HG03060 (cell line): ENCODE measurements at regions not wholly inside any gene's neighbourhood (a gene's known extent, or its start where the extent isn't known, plus 50 kb on each side); places are given as distances from the start of the nearest gene placed in this dataset.
"Not testable (repeated sequence)": the region's sequence is repeated elsewhere in the genome, so short reads cannot be mapped to it uniquely, and the experiment has no call there.

Source experiments
- ATAC-seq: cut with Tn5 transposase; IDR thresholded peaks from one replicate; pipeline ENCODE4 v1.9.1; 2021; ENCODE audit warnings: low read depth, moderate number of reproducible peaks; ENCODE audit not compliant: unreplicated experiment

DNA sequence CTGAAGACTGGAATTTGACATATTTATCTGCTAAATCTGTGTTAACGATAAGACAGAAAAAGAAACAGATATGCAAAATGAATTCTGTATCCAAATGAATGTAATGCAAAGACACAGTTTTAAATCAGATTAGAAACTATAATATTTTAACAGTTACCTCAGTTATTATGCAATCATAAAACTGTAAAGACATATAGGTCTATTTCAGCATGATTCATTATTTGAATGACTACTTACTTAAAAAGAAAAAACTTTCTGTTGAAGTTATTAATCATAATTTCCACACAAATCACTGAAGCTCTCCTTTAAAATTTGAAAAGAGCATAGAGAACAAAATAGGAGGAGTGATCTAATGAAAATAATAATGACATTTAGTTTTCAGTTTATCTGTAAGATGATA is 742.6 kb downstream of the FSCB start:
- ATAC-seq: no peak

DNA sequence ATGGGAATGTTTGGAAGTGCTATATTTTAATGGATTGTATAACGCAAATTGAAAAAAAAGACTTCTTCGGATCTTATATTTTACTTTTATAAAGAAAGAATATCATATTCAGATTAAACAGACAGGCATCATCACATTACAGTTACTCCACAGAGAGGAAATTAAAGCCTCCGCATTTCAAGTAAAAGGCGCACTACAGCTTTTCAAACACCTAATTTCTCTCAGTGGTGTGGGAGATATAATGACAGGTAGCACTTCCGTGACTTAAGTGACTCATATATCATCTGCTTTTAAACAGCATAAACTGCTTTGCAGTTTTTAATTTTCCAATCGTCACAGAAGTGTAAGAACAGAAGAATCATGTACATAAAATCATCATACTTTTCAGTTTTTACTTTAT is 751.4 kb downstream of the FSCB start:
- no peak for ATAC-seq

DNA sequence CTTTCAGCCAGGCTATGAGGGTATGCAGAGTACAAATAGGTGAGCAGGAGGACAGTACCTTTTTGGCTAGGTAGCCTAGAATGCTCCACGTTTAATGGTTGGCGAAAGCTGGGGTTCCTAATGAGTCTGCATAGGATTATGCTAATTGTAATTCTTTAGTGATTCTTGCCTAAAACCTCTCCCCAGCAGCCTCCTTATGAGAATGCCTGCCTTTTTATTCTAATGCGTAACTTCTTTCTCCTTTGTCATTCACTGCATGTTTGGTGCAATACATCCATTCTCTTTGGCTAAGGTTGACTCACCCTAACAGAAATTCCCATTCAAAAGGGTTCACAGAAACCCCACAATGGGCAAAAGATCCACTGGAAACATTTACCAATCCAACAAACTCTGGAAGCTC is 752.2 kb downstream of the FSCB start:
- no peak for ATAC-seq

DNA sequence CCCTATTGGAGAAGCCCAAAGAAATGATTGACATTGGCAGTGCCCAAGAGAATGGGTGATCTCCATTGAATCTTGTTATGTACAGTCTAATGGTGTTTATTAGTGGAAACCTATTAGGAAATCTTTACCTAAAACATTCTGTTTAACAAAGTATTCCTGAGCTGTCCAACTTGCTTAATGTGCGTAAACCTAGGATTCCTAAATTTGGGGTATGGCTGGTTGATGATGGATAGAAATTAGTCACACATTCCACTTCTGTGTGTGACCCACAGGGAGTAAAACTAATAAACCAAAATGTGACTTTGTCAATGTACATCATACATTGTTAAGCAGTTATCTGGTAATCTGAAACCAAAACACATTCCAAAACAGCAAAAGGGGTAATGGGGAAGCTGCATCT is 761.3 kb downstream of the FSCB start:
- no peak for ATAC-seq

DNA sequence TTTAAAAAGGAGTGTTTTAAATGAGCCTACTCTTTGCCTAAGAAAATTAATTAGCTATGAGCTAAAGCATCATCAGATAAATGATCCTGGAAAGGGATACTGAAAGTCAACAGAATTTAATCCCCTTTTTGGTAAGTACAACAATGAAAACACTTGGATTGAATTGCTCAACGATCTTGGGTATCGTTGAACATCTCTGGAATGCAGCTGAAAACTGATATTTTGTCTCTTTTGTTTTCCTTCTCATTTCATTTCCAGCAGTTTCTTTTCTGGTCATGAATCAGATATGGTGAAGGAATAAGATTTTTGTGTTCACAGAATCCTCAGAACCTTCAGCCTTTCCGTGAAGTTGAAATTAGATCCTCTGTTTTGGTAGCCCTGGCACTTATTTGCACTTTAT is 771.2 kb downstream of the FSCB start:
- no peak for ATAC-seq

DNA sequence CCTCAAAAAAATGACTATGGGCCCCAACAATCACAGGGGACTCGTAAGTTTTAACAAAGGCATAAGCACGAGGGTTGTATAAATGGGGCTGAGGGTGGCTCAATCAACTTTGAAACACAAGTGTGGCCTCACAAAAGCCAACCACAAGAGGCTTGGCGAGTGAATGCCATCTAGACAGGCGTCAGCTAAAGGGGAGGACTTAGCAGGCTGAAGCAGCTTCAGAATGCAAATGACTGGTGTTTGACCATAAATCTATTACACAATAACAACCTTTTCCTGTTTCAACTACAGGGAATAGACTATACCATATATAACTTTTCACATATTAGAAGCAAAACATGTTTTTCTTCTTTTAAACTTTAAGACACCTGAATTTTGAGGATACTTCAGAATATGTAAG is 777.9 kb downstream of the FSCB start:
- no peak for ATAC-seq

DNA sequence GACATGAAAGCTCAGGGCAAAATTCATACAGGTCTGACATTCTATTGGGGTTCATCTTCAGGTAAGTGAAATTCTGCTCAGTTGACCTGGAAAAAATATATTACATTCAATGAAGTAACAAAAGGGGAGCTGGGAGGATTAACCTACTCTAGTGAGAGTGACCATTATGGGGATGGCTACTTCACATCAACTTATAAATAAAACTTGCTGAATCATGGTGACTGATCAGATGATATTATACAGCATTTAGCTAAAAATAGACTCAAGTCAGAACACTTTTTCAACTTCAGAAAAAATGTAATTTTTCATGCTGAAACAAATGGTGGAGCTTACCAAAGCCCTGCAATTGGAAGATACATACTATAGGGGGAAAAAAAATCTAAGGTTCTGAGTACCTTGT is 800.2 kb downstream of the FSCB start:
- no peak for ATAC-seq

DNA sequence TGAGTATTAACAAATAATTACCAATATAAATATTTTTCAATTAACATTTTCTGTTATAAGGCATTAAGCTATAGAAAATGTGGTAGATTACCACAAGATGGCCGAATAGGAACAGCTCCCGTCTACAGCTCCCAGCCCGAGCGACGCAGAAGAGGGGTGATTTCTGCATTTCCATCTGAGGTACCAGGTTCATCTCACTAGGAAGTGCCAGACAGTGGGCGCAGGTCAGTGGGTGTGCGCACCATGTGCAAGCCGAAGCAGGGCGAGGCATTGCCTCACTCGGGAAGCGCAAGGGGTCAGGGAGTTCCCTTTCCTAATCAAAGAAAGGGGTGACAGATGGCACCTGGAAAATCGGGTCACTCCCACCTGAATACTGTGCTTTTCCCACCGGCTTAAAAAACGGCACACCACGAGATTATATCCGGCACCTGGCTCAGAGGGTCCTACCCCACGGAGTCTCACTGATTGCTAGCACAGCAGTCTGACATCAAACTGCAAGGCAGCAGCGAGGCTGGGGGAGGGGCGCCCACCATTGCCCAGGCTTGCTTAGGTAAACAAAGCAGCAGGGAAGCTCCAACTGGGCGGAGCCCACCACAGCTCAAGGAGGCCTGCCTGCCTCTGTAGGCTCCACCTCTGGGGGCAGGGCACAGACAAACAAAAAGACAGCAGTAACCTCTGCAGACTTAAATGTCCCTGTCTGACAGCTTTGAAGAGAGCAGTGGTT is 808.4 kb downstream of the FSCB start:
- not testable (repeated sequence) for ATAC-seq

DNA sequence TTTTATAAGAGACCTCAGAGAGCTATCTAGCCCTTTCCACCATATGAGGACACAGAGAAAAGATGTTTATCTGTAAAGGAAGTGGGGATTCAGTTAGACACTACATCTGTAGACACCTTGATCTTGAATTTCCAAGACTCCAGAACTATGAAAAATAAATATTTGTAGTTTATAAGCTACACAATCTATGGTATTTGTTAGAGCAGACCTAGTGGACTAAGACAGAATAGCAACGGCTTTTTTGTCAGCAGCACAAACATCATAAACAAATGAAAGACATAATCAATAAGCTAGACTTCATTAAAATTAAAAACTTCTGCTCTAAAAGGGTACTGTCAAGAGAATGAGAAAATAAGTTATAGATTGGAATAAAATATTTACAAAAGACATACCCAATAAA is 810.1 kb downstream of the FSCB start:
- ATAC-seq: no peak

DNA sequence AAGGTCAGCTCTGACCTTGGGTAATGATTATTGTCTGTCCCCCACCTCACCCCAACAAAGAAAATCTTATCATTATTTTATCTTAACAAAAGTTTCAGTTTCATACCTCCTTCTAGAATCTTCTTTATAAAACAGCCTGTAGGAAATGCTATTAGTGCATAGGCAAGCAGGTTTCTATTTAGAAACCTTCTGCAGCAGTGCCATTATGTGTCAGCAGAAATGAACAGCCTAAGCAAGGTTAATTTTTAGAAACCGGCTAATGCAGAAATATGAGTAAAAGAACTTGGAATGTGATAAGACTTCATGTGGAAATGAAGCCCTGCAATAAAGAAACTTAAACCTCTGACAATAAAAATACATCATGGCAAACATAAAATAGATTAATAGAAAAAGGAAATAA is 814.4 kb downstream of the FSCB start:
- ATAC-seq: no peak

DNA sequence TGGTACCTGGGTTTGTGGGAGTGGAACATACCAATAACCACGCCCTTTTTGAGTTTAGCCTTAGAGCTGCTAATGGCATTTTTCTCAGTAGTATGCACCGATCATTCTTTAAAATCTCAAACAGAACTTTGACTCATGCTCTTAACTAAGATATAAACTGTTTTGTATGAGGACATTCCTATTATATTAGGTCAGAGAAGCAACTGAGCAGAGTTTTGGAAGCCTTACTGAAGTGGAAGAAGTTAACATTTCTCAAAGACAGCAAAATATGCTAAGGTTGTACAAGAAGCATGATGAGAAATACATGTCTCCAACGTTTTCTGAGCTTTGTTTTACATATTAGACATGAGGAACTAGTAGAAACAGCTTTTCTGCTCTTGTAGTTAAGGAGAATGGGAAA is 819.2 kb downstream of the FSCB start:
- no peak for ATAC-seq

DNA sequence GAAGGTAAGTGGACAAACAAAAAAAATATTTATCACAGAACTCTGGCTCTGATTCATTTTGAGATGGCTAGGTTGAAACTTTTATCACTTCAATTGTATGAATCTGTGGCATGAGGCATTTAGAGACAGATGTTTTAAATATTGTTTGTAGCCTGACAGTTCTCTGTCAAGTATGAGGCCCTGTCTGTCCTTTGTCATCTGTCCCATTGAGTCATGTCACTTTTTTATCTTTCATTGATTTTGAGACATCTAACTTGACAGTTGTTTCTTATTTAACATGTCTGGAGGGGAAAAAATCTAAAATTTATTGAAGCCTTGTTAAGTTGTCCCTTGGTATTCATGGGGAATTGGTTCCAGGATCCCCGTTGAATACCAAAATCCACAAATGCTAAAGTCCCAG is 829.5 kb downstream of the FSCB start:
- ATAC-seq: no peak

DNA sequence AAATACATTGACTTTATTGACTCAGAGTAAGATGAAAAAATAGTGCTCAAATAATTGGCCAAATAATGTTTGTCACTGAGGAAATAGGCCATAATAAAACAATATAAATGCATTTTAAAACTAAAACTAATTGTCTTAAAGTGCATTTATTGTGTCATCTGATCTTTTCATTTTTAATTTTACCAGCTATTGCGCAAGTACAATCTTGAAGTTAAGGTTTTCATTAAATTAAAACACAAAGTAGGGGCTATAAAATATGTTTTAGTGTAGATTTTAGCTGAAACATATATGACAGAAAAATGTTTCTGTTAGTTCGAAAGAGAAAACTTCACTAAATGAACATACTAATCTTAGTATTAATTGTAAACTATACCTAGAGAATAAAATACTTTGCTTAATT is 832.8 kb downstream of the FSCB start:
- ATAC-seq: no peak

DNA sequence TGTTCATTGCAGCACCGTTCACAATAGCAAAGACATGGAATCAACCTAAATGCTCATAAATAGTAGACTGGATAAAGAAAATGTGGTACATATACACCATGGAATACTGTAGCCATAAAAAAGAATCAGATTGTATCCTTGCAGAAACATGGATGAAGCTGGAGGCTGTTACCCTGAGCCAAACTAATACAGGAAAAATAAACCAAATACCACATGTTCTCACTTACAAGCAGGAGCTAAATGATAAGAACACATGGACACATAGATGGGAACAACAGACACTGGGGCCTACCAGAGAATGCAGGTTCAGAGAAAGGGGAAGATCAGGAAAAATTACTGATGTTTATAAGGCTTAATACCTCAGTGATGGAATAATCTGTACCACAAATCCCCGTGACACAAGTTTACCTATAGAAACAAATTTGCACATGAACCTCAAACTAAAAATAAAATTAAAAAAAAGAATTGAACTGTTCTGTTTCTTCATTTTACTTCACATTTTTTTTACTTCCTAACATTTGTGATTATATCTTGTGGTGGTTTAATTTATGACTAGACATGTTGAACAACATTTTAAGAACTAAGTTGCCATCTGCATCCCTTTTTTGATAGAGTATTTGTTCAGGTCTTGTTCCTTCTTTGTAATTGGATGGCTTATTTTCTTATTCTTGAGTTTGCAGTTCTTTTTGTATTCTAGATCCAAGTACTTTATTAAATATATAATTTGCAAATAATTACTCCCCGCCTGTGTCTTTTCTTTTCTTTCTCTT is 835.2 kb downstream of the FSCB start:
- ATAC-seq: no peak

DNA sequence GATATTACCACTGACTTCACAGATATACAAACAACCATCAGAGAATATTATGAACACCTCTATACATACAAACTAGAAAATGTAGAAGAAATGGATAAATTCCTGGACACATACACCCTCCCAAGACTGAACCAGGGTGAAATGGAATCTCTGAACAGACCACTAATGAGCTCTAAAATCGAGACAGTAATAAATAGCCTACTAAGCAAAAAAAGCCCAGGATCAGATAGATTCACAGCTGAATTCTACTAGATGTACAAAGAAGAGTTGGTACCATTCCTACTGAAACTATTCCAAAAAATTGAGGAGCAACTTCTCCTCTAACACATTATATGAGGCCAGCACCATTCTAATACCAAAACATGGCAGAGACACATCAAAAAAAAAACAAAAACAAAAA is 837.7 kb downstream of the FSCB start:
- no peak for ATAC-seq

DNA sequence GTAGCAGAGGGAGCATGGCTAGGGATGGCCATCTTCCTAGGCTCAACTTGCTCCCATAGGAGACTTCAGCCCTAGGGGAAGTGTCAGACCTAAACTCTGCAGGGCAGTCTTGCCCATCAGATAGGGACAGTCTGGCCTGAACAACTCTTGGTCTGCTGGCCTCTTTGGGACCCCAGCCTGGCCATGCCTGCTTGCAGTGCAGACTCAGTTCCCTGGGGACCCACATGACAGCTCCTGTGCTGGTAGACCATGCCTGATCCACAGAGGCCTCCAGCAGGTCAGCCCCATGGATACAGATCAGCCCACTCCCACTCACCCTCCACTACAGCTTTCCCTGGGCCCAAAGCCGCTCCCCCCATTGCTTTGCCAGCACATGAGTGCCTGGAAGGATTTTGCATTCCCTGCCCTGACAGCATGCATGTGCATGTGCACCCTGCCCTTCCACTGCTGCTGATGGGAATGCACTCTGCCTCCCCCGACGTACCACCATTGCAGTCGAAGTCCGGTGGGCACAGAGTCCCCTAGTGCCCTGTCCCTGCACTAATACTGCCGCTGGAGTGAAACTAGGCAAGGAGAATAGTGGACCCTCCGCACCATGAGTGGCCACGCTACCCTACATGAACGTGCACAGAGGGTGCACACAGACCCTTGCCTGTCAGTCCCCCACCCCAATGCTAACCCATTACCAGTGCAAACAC is 841.4 kb downstream of the FSCB start:
- ATAC-seq: no peak

DNA sequence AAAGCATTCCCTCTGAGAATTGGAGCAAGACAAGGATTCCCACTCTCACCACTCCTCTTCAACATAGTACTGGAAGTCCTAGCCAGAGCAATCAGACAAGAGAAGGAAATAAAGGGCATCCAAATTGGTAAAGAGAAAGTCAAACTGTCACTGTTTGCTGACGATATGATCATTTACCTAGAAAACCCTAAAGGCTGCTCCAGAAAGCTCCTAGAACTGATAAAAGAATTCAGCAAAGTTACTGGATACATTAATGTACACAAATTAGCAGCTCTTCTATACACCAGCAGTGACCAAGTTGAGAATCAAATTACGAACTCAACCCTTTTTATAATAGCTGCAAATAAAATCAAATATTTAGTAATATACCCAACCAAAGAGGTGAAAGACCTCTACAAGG is 851.9 kb downstream of the FSCB start:
- not testable (repeated sequence) for ATAC-seq

DNA sequence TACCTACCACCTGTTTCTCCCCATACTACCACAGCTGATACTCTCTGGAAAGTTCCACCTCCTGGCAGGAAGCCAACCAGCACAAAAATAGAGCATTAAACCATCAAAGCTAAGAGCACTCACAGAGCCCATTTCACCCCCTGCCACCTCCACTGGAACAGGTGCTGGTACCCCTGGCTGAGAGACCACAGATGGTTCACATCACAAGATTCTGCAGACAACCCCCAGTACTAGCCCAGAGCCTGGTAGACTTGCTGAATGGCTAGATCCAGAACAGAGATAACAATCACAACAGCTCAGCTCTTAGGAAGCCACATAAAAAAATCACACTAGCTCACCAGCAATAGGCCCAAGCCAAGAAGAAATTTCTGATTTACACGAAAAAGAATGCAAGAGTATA is 855.2 kb downstream of the FSCB start:
- ATAC-seq: no peak

DNA sequence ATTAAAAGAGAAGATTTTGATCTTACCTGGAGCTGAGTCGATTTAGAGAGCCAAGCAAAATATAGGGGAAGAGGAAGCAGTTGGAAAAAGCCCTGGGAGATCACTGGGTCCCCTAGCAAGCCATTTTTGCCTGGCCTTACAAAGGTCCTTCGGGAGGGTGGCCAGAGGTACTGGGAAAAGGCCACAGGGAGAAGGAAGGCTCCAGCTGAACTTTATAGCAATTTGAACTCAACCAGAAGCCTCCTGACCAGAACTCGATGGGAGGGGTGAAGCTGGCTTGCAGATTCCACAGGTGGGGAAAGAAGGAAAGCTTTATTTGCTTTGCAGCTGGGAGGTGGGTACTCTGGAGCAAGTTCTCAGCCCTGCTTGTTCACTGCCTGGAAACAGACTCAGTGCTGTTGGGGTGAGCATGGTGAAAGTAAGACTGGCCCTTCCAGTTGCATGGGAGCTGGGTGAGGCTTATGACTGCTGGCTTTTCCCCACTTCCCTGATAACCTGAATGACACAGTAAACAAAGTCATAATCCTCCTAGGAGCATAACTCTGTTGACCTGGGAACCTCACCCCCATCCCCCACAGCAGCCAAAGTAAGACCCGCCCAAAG is 855.8 kb downstream of the FSCB start:
- ATAC-seq: no peak

DNA sequence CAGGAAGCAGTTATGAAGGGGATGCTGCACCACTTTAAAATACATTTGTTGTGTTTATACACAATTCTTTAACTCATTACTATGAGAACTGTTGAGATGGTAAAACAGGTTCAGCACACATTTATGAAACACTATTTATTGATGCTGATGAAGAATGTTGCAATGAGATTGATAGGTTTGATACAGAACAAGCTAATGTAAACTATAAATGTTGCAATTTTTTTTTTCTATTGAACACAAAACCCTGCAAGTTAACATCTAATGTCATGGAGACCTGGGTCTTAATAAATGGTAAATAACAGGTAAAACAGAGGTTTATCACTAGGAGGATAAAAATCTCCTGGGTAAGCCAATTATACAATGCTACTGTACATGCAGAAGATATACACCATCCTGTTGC is 857.6 kb downstream of the FSCB start:
- no peak for ATAC-seq

DNA sequence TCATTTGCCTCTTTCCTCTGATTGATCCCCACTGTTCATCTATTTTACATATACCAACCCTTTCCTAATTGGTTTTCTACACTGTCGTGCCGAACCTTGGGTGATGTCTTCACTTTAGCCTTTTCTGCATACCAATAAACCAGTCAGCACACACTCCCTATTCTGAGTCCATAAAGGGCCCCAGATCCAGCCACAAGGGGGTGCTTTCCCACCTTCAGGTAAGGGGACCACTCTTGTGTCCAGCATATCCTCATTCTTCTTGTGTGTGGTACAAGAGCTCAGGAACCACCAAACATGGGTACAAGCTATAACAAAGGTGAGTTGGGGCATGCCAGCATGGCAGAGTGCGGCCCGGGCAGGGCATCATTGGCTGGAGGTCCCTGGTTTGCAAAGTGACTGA is 859.8 kb downstream of the FSCB start:
- no peak for ATAC-seq
